ENCODE measurements at regions not wholly inside any gene's neighbourhood (a gene's known extent, or its start where the extent isn't known, plus 50 kb on each side); places are given as distances from the start of the nearest gene placed in this dataset.

DNA sequence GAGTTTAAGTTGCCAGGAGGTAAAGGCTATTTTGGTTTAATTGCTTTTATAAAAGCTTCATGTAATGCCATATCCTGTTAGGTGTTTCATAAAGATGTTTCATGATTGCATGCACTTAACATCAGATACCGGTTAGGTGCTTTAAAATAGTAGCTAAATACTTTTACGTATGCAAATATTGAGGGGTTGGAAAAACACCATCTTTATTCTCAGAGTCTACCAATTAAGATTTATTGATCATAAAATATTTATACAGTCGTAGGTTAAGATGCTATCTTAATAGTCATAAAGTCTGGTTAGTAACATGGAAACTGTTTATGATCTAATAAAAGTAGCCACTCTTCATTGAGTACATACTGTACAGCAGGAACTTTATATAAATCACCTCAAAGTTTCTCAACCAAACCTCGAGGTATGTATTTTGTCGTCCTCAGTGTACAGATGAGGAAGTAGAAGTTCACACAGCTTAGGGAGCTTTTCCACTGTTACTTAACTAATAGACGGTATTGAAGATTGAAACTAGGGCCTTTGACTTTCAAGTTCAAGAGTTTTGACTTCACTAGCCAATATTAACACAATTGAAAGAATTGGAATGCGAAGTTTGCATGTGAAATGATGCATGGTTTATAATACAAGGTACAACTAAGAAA is 897.1 kb downstream of the GATA3 start:
- WGBS, 3 donors = 53 to 67% (median 66%) methylated on average over 7 of the region's 7 CpGs
- no peak overlapping the region for H3K27ac ChIP-seq (ENCODE audit: low read depth, low read length)

DNA sequence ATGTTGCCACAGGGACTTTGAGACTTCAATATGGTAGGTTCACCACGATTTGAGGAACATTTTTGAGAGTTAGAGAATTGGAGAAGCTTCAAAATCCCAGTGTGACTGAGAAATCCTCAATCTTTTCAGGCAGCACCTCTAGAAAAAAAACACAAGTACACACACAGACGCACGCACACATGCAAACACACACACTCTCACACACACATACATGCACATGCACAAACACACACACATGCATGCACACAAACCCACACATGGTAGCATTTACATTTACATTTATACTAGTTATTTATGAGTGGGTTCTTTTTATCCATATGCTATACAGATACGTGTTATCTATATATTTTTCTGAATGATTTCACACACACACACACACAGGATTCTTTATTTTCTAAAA is 901.9 kb downstream of the GATA3 start:
- no peak overlapping the region for H3K27ac ChIP-seq (ENCODE audit: low read depth, low read length)
- 62 to 79% (median 74%) methylated on average over 4 of the region's 4 CpGs for WGBS, 3 donors

GRCh38 chr10:8962249-8962648 is 907.8 kb downstream of the GATA3 start:
- H3K27ac ChIP-seq (ENCODE audit: low read depth, low read length) = no peak overlapping the region

DNA sequence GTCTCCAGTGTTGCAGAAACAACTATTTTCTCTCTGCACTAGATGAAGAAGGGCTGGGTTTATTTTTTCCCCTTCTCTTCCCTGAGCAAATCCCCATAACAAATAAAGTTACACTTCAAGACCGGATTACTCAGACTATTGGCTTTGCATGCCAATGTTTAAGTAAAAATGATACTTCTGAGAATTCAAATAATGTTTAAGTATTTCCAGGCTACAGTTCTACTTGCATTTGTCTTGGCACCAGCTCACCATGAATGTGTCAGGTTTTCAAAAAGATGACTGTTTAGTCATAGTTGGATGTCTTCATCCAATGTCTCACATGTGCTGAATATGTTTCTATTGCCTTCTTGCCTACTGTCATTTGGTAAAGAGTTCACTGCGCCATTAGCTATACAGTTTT is 912.6 kb downstream of the GATA3 start:
- no peak overlapping the region for H3K27ac ChIP-seq (ENCODE audit: low read depth, low read length)
- WGBS, 3 donors = 75 to 86% (median 81%) methylated on average over 2 of the region's 2 CpGs

DNA sequence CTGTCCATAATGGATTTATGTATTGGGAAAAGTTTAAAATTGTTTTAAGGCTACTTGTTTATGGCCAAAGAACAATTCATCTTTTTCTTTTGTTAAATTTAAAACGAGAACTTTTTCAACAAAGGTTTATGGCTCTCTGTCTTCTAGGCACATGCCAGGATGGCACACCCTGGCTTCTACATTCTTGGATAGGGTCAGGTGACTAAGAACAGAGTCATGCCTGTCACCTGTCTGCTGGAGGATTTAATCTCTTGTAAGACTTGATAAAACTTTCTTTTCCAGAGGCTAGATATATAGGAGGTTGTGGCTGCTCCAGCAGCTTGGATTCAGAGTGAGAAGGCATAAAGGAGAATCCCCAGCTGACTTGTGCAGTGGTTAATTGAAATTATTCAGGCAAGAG is 915.4 kb downstream of the GATA3 start:
- no peak overlapping the region for H3K27ac ChIP-seq (ENCODE audit: low read depth, low read length)
- WGBS, 3 donors = 49 to 77% (median 72%) methylated on average over 1 of the region's 1 CpG

- WGBS, 3 donors = 30 to 71% (median 66%) methylated on average over 4 of the region's 4 CpGs
- H3K27ac ChIP-seq (ENCODE audit: low read depth, low read length) = no peak overlapping the region
Observed at GRCh38 chr10:8975535-8975934, 921.0 kb downstream of the GATA3 start.

DNA sequence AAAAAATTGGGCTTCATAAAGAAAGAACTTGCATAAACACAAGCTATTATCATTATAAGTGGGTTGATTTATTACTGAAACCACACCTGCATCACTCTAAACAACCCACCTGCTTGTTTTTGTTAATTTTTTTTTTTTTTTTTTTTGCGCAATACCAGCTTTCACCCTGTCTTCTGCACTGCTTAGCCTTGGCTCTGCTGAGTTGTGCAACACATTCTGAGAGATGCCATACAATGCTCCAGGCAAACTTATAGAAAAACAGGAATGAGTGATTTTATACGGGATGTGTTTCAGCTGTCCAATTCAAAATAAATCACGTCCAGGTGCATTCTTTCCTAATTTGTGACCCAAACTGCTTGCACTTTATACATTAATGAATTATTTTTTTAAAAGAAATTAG is 923.6 kb downstream of the GATA3 start:
- WGBS, 3 donors = 68 to 85% (median 83%) methylated on average over 3 of the region's 3 CpGs
- no peak overlapping the region for H3K27ac ChIP-seq (ENCODE audit: low read depth, low read length)

DNA sequence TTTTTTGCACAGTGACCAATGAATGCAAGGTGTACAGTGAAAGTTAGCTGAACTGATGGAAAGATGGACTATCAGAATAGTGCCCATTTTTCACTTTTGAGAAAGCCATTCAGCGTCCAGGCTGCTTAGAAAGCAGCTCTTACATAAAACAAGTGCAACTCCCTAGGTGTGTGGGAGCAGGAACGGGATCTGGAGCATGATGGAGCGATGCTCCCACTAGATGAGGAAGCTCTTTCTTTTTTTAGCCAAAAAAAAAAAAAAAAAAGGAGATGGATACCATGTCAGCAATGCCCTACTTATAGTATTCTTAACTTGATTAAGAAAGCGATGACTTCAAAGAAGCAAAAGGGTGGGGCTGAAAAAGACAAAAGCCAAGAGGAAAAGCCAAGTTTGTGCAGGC is 925.5 kb downstream of the GATA3 start:
- H3K27ac ChIP-seq (ENCODE audit: low read depth, low read length) = no peak overlapping the region
- WGBS, 3 donors = 28 to 73% (median 58%) methylated on average over 4 of the region's 4 CpGs

DNA sequence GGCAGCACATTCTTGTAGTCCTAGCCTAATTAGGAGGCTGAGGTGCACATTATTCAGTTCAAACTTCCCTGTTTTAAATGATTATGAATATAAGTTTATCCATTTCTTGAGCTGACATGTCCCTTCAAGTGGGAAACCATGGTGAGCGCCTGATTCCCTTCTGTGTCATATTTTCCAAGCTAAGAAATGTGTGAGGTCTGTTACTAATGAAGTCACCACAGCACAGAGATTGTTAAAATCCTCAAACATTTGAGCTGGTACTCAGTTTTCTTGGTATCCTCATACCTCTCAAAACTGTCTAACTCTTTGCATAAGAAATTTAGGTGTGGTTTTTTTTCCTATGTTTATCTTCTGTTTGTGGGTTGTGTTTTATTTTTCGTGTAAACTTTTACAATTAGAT is 926.8 kb downstream of the GATA3 start:
- 62 to 79% (median 75%) methylated on average over 2 of the region's 2 CpGs for WGBS, 3 donors
- H3K27ac ChIP-seq (ENCODE audit: low read depth, low read length) = no peak overlapping the region

- H3K27ac ChIP-seq (ENCODE audit: low read depth, low read length) = no peak overlapping the region
- 93 to 96% (median 95%) methylated on average over 2 of the region's 2 CpGs for WGBS, 3 donors
Observed at GRCh38 chr10:8985651-8986050, 931.2 kb downstream of the GATA3 start.

GRCh38 chr10:8986975-8987374 is 932.5 kb downstream of the GATA3 start:
- WGBS, 3 donors = 69 to 85% (median 74%) methylated on average over 6 of the region's 6 CpGs

DNA sequence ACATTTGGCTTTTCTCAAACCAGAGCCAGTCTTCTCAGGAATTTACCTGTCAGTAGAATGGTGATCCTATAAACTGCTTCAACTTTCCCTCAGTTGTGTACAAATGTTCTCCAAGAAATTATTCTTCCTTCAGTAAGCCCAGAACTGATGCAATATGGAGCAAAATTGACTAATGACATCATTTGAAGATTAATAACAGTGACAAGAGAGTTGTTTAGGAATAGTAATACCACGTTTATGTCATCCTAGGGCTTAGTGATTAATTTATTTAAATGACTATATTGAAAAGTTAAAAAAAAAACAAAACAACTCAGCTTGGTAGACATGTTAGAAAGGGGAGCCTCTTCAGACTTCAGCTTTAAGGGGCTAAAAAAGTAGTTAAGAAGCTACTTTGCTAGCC is 933.2 kb downstream of the GATA3 start:
- 0 to 18% (median 11%) methylated on average over 1 of the region's 1 CpG for WGBS, 3 donors
- no peak overlapping the region for H3K27ac ChIP-seq (ENCODE audit: low read depth, low read length)

More at GRCh38 chr10:8986975-8987374, 932.5 kb downstream of the GATA3 start:
- no peak overlapping the region for H3K27ac ChIP-seq (ENCODE audit: low read depth, low read length)

- no peak overlapping the region for H3K27ac ChIP-seq (ENCODE audit: low read depth, low read length)
- WGBS, 3 donors = 48 to 73% (median 66%) methylated on average over 3 of the region's 3 CpGs
Observed at GRCh38 chr10:8990280-8990987, 935.9 kb downstream of the GATA3 start.

DNA sequence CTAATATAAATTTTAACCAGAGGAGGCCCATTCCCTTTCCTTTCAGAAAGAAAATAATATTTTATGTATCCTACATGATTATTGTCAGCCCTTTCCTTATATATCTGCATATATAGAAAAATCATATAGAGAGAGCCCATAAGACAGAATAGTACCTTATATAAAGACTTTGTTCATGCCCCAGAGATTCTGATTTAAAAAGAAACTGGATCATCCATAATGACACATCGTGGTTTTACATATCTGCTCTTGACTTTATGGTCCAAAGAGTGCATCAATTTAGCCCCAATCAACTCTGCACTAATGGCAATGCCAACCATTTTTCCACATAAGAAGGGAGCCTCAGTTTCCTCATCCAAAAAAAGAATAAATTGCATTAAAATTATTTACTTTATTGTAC is 937.5 kb downstream of the GATA3 start:
- WGBS, 3 donors = 74 to 82% (median 76%) methylated on average over 1 of the region's 1 CpG

DNA sequence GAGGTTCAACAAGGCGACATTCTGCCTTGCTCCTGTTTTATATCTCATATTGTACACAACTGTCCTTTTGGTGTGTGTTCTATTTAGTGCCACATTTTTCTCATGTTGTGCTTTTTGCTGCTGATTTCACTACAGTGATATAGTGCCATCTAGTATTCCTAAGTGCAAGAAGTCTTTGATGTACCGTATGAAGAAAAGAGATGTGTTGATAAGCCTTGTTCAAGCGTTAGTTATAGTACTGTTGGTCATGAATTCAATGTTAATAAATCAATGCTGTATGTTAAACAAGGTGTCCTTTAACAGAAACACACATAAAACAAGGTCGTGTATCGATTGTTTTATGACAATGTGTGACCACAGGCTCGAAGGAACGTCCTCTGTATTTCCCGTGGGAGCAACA is 939.4 kb downstream of the GATA3 start:
- WGBS, 3 donors = 33 to 71% (median 59%) methylated on average over 8 of the region's 8 CpGs
- no peak overlapping the region for H3K27ac ChIP-seq (ENCODE audit: low read depth, low read length)

More for the DNA sequence above, 937.5 kb downstream of the GATA3 start:
- H3K27ac ChIP-seq (ENCODE audit: low read depth, low read length) = no peak overlapping the region

DNA sequence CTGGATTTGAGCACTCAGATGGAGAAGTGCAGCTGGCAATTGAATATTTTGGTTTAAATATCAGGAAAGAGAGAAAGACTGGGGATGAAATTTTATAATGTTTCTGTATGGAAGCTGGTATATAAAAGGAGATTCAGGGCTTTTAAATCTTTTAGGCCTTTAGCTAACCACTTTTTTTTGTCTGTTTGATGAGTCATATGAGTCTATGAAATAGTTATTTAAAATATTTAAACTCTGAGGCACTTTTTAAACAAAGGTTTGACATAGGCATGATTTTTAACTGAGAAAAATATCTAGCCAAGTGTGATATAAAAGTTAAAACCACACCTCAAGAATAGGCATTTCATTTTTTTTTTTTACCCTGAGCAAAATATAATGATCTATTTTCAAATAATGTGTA is 944.3 kb downstream of the GATA3 start:
- no peak overlapping the region for H3K27ac ChIP-seq (ENCODE audit: low read depth, low read length)

GRCh38 chr10:9003122-9003521 is 948.6 kb downstream of the GATA3 start:
- WGBS, 3 donors = 85 to 91% (median 88%) methylated on average over 4 of the region's 4 CpGs
- H3K27ac ChIP-seq (ENCODE audit: low read depth, low read length) = no peak overlapping the region

DNA sequence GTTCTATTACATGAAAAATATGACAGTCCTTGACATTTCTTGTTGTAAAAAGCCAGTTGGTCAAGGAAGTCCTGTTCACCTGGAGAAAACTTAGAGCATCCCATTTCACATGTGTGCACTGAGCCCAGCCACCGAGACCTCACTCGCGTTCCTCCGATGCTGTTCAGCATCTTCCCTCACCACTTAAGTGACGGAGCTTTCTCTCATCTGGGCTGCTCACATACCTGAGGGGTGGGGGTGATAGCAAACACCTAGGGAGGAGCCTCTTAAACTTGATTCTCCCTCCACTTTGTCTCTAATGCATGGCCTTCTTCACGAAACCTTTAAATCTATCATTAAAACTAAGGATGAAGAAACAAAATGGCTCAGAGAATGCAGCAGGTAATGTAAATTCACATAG is 950.2 kb downstream of the GATA3 start:
- no peak overlapping the region for H3K27ac ChIP-seq (ENCODE audit: low read depth, low read length)
- WGBS, 3 donors = 69 to 94% (median 87%) methylated on average over 6 of the region's 6 CpGs

GRCh38 chr10:9009505-9009904 is 955.0 kb downstream of the GATA3 start:
- 79 to 87% (median 80%) methylated on average over 9 of the region's 9 CpGs for WGBS, 3 donors
- H3K27ac ChIP-seq (ENCODE audit: low read depth, low read length) = no peak overlapping the region

GRCh38 chr10:9010093-9010492 is 955.6 kb downstream of the GATA3 start:
- H3K27ac ChIP-seq (ENCODE audit: low read depth, low read length) = no peak overlapping the region
- 10 to 16% (median 14%) methylated on average over 1 of the region's 1 CpG for WGBS, 3 donors

Measured in adipose tissue (tissue), 3 donors.